ENCODE measurements at regions not wholly inside any gene's neighbourhood (a gene's known extent, or its start where the extent isn't known, plus 50 kb on each side); places are given as distances from the start of the nearest gene placed in this dataset.

DNA sequence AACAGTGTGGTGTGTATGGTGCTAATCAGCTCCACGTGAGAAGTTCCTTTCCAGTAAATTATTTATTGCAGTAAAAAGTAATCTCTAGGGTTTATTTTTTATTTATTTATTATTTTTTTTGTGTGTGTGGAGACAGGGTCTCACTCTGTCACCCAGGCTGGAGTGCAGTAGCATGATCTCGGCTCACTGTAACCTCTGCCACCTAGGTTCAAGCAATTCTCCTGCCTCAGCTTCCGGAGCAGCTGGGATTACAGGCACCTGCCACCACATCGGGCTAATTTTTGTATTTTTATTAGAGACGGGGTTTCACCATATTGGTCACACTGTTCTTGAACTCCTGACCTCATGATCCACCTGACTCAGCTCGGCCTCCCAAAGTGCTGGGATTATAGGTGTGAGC is 606.9 kb downstream of the PCDH7 start:
- no peak for DNase-seq (ENCODE audit: low spot score in 2 of 2)
- Histone ChIP-seq H3K4me1 (no peaks in the 10 kb centered on the region), H3K27me3 (no peaks in the 10 kb centered on the region), H3K9me3 (no peaks in the 10 kb centered on the region), H3K27ac (no peak overlapping the region), H3K36me3 (no peaks in the 10 kb centered on the region), H3K4me3 (no peak overlapping the region)
- intact Hi-C loops (cut with DNase I; ENCODE audit: low total_unique reads), result no loop called here
- TF ChIP-seq POLR2A (IDR thresholded peaks at IDR 0.05) (no peak), POLR2AphosphoS5 (IDR thresholded peaks at IDR 0.05) (no peak)
- TF ChIP-seq, protein P1, sequence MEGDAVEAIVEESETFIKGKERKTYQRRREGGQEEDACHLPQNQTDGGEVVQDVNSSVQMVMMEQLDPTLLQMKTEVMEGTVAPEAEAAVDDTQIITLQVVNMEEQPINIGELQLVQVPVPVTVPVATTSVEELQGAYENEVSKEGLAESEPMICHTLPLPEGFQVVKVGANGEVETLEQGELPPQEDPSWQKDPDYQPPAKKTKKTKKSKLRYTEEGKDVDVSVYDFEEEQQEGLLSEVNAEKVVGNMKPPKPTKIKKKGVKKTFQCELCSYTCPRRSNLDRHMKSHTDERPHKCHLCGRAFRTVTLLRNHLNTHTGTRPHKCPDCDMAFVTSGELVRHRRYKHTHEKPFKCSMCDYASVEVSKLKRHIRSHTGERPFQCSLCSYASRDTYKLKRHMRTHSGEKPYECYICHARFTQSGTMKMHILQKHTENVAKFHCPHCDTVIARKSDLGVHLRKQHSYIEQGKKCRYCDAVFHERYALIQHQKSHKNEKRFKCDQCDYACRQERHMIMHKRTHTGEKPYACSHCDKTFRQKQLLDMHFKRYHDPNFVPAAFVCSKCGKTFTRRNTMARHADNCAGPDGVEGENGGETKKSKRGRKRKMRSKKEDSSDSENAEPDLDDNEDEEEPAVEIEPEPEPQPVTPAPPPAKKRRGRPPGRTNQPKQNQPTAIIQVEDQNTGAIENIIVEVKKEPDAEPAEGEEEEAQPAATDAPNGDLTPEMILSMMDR (IDR thresholded peaks at IDR 0.05), result no peak

DNA sequence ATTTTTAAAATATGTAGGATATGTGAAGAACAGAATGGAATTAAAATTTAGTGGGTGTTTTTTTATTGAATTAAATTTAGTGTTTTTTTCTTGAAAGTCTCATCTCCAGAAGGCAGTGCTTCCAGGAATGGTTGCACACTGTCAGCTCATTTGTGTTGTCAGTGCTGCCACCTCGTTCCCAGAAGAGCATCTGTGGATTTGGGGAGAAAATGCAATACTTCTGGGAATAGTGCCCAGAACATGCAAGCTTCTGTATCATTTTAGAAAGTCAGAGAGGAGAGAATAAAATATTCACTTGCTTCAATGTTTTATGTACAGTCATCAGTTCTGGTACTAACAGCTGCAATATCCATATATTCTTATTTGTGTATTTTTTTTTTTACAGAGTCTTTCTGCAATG is 608.8 kb downstream of the PCDH7 start:
- no peak overlapping the region for H3K4me3 ChIP-seq
- H3K27me3 ChIP-seq, result no peaks in the 10 kb centered on the region
- intact Hi-C loops (cut with DNase I; ENCODE audit: low total_unique reads), result no loop called here
- H3K36me3 ChIP-seq, result no peaks in the 10 kb centered on the region
- no peaks in the 10 kb centered on the region for H3K4me1 ChIP-seq
- no peak overlapping the region for H3K27ac ChIP-seq
- TF ChIP-seq, protein P1 (IDR thresholded peaks at IDR 0.05), result no peak
- no peak for TF ChIP-seq POLR2A (IDR thresholded peaks at IDR 0.05)
- no peak for TF ChIP-seq POLR2AphosphoS5 (IDR thresholded peaks at IDR 0.05)
- no peaks in the 10 kb centered on the region for H3K9me3 ChIP-seq
- no peak for DNase-seq (ENCODE audit: low spot score in 2 of 2)

DNA sequence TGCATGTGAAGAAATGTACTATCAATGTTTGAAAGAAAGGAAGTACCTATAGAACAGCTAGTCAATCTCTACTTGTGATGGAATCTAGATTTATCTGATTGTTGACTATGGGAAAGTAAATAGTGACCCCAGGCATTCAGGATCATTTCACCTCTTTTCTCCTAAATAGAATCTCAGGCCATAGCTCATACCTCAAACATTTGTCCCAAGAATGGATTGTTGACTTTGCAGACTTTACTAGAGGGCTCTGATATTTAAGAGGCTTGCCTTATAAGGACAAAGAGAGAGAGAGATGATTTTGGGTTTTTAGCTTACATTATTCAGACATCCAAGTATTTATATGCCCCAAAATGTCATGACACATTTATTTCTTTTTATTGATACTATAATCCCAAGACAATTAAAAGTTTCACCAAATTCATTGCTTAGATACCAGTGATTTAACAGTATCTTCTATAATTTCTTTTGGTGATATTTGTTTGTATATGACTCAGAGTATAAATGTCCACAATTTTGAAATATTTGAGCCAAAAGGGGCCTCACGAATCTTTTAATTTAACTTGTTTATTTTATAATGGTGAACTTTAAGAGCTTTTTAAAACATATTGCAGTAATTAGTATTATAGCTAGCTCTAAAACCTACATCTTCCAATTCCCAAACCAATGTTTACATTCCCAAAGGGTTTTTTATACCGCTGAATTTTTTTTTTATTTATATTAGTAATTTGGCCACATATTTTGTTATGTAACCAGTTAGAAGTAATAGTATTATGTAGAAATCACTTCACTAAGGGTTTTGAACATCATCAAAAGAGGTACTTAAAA is 614.1 kb downstream of the PCDH7 start:
- no peak for DNase-seq (ENCODE audit: low spot score in 2 of 2)
- no peak for TF ChIP-seq POLR2AphosphoS5 (IDR thresholded peaks at IDR 0.05)
- TF ChIP-seq, protein P1 (IDR thresholded peaks at IDR 0.05), result no peak
- TF ChIP-seq POLR2A (IDR thresholded peaks at IDR 0.05), result no peak
- Histone ChIP-seq H3K4me3 (no peak overlapping the region), H3K27ac (no peak overlapping the region), H3K27me3 (no peaks in the 10 kb centered on the region), H3K36me3 (no peaks in the 10 kb centered on the region), H3K9me3 (no peaks in the 10 kb centered on the region), H3K4me1 (no peaks in the 10 kb centered on the region)
- intact Hi-C loops (cut with DNase I; ENCODE audit: low total_unique reads), result no loop called here

DNA sequence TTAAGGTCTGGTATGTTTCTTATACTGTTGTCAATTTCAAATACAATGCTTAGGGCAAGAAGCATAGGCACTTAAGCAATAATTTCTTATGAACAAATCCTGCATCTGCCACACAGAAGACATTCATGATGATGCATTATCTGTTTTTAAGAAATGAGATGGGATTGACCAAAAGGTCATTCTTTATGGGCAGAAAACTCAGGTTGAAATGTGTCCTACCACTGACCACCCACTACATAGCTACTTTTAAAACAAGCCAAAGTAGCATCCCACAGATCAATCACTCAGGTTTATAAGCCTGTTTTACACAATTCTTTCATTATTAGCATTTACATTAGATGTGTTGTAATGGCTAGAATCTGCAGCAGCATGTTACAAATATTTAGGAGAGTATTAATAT is 617.8 kb downstream of the PCDH7 start:
- Histone ChIP-seq H3K27me3 (no peaks in the 10 kb centered on the region), H3K4me3 (no peak overlapping the region), H3K36me3 (no peaks in the 10 kb centered on the region), H3K27ac (no peak overlapping the region), H3K9me3 (peaks cover 4 to 11% of the 10 kb centered on the region in 2 donors), H3K4me1 (no peaks in the 10 kb centered on the region)
- TF ChIP-seq, protein P1 (IDR thresholded peaks at IDR 0.05), result no peak
- no peak for TF ChIP-seq POLR2A (IDR thresholded peaks at IDR 0.05)
- no peak for TF ChIP-seq POLR2AphosphoS5 (IDR thresholded peaks at IDR 0.05)
- intact Hi-C loops (cut with DNase I; ENCODE audit: low total_unique reads), result loop anchor here (5.0 kb wide), 1 partner anchor 974 kb away; no protein-coding TSS in a partner anchor
- no peak for DNase-seq (ENCODE audit: low spot score in 2 of 2)

DNA sequence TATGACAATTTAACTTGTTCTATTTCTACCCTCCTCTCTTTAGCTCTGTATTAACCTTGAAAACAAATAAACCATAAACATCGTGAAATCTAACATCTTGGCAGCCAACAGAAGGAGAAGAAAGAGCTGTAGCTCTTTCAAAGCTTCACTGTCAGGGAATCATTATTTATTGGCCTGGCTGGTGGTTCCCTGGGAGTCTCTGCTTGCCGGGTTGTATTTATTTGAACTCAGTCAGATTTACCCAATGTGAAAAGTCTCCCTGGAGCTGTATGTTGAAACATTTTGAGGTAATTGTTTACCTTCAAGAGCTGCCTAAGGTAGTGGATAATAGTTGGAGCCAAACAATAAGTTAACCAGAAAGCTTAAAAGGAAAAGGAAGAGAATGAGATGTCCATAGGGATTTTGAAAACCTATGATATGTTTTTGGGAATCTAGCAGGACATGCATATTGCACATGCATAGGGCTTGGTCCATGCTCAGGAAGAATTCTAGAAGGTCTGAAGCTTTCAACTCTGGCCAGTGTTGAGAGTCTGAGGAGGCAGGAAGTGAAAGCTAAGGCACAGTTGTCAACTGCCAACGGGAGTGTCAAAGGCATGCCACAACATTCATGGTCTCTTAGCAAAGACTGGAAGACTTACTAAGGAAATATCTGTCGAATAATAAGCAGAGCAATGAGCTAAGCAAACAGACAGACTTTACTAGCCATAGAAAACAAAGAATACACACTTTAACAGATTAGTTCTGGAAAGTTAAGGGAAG is 621.6 kb downstream of the PCDH7 start:
- Histone ChIP-seq H3K4me1 (no peaks in the 10 kb centered on the region), H3K27ac (no peak overlapping the region), H3K4me3 (no peak overlapping the region), H3K27me3 (no peaks in the 10 kb centered on the region), H3K36me3 (no peaks in the 10 kb centered on the region), H3K9me3 (peaks cover 4 to 28% of the 10 kb centered on the region in 2 donors)
- intact Hi-C loops (cut with DNase I; ENCODE audit: low total_unique reads), result no loop called here
- TF ChIP-seq POLR2A (IDR thresholded peaks at IDR 0.05) (no peak), POLR2AphosphoS5 (IDR thresholded peaks at IDR 0.05) (no peak)
- TF ChIP-seq, protein P1 (IDR thresholded peaks at IDR 0.05), result no peak
- DNase-seq (ENCODE audit: low spot score in 2 of 2), result no peak
